ENCODE measurements at regions not wholly inside any gene's neighbourhood (a gene's known extent, or its start where the extent isn't known, plus 50 kb on each side); places are given as distances from the start of the nearest gene placed in this dataset.
"Not testable (repeated sequence)": the region's sequence is repeated elsewhere in the genome, so short reads cannot be mapped to it uniquely, and the experiment has no call there.

- WGBS: 99% methylated on average over 7 of the region's 7 CpGs
- no peaks in the 10 kb centered on the region for H3K9me3 ChIP-seq (ENCODE audit: control insufficient read depth in 2 of 2, insufficient read depth in 1 of 2, low read length in 1 of 2)
- no peak overlapping the region for H3K4me3 ChIP-seq (ENCODE audit: low read length in 2 of 2)
- no peak for DNase-seq (ENCODE audit: low read depth in 6 of 9, low spot score in 9 of 9)
- H3K27me3 ChIP-seq (ENCODE audit: control insufficient read depth in 2 of 2, insufficient read depth in 1 of 2, low read length in 1 of 2): no peaks in the 10 kb centered on the region
- peaks cover 0 to 14% of the 10 kb centered on the region in 2 donors for H3K4me1 ChIP-seq (ENCODE audit: control insufficient read depth in 2 of 2, insufficient read depth in 2 of 2, low read length in 2 of 2)
- H3K36me3 ChIP-seq (ENCODE audit: control insufficient read depth in 2 of 2, insufficient read depth in 2 of 2, low read length in 1 of 2): no peaks in the 10 kb centered on the region
- no peak overlapping the region for H3K27ac ChIP-seq (ENCODE audit: low read depth in 1 of 2, low read length in 1 of 2)
Measured at GRCh38 chr2:62407401-62407800, 98.6 kb downstream of the TMEM17 start.

GRCh38 chr2:62406573-62407043 lies 99.4 kb downstream of the TMEM17 start:
- Histone ChIP-seq H3K36me3 (ENCODE audit: control insufficient read depth in 2 of 2, insufficient read depth in 2 of 2, low read length in 1 of 2) (no peaks in the 10 kb centered on the region), H3K27ac (ENCODE audit: low read depth in 1 of 2, low read length in 1 of 2) (no peak overlapping the region), H3K9me3 (ENCODE audit: control insufficient read depth in 2 of 2, insufficient read depth in 1 of 2, low read length in 1 of 2) (no peaks in the 10 kb centered on the region), H3K4me1 (ENCODE audit: control insufficient read depth in 2 of 2, insufficient read depth in 2 of 2, low read length in 2 of 2) (peaks cover 0 to 9% of the 10 kb centered on the region in 2 donors), H3K27me3 (ENCODE audit: control insufficient read depth in 2 of 2, insufficient read depth in 1 of 2, low read length in 1 of 2) (no peaks in the 10 kb centered on the region), H3K4me3 (ENCODE audit: low read length in 2 of 2) (no peak overlapping the region)
- WGBS: 95% methylated on average over 3 of the region's 3 CpGs
- DNase-seq (ENCODE audit: low read depth in 6 of 9, low spot score in 9 of 9): no peak

GRCh38 chr2:62404913-62405312 lies 101.1 kb downstream of the TMEM17 start:
- Histone ChIP-seq H3K27ac (ENCODE audit: low read depth in 1 of 2, low read length in 1 of 2) (no peak overlapping the region), H3K9me3 (ENCODE audit: control insufficient read depth in 2 of 2, insufficient read depth in 1 of 2, low read length in 1 of 2) (no peaks in the 10 kb centered on the region), H3K4me1 (ENCODE audit: control insufficient read depth in 2 of 2, insufficient read depth in 2 of 2, low read length in 2 of 2) (no peaks in the 10 kb centered on the region), H3K4me3 (ENCODE audit: low read length in 2 of 2) (no peak overlapping the region), H3K36me3 (ENCODE audit: control insufficient read depth in 2 of 2, insufficient read depth in 2 of 2, low read length in 1 of 2) (no peaks in the 10 kb centered on the region), H3K27me3 (ENCODE audit: control insufficient read depth in 2 of 2, insufficient read depth in 1 of 2, low read length in 1 of 2) (no peaks in the 10 kb centered on the region)
- WGBS: 52% methylated on average over 5 of the region's 5 CpGs
- DNase-seq (ENCODE audit: low read depth in 6 of 9, low spot score in 9 of 9): no peak

GRCh38 chr2:62402156-62402555 lies 103.8 kb downstream of the TMEM17 start:
- Histone ChIP-seq H3K4me3 (ENCODE audit: low read length in 2 of 2) (no peak overlapping the region), H3K27me3 (ENCODE audit: control insufficient read depth in 2 of 2, insufficient read depth in 1 of 2, low read length in 1 of 2) (no peaks in the 10 kb centered on the region), H3K36me3 (ENCODE audit: control insufficient read depth in 2 of 2, insufficient read depth in 2 of 2, low read length in 1 of 2) (no peaks in the 10 kb centered on the region), H3K9me3 (ENCODE audit: control insufficient read depth in 2 of 2, insufficient read depth in 1 of 2, low read length in 1 of 2) (no peaks in the 10 kb centered on the region), H3K27ac (ENCODE audit: low read depth in 1 of 2, low read length in 1 of 2) (no peak overlapping the region), H3K4me1 (ENCODE audit: control insufficient read depth in 2 of 2, insufficient read depth in 2 of 2, low read length in 2 of 2) (no peaks in the 10 kb centered on the region)
- no peak for DNase-seq (ENCODE audit: low read depth in 6 of 9, low spot score in 9 of 9)
- 65% methylated on average over 3 of the region's 3 CpGs for WGBS

GRCh38 chr2:62398356-62398755 lies 107.6 kb downstream of the TMEM17 start:
- Histone ChIP-seq H3K9me3 (ENCODE audit: control insufficient read depth in 2 of 2, insufficient read depth in 1 of 2, low read length in 1 of 2) (no peaks in the 10 kb centered on the region), H3K4me3 (ENCODE audit: low read length in 2 of 2) (no peak overlapping the region), H3K4me1 (ENCODE audit: control insufficient read depth in 2 of 2, insufficient read depth in 2 of 2, low read length in 2 of 2) (no peaks in the 10 kb centered on the region), H3K36me3 (ENCODE audit: control insufficient read depth in 2 of 2, insufficient read depth in 2 of 2, low read length in 1 of 2) (no peaks in the 10 kb centered on the region), H3K27ac (ENCODE audit: low read depth in 1 of 2, low read length in 1 of 2) (no peak overlapping the region), H3K27me3 (ENCODE audit: control insufficient read depth in 2 of 2, insufficient read depth in 1 of 2, low read length in 1 of 2) (no peaks in the 10 kb centered on the region)
- WGBS: 29% methylated on average over 3 of the region's 3 CpGs
- DNase-seq (ENCODE audit: low read depth in 6 of 9, low spot score in 9 of 9): no peak

GRCh38 chr2:62396880-62397279 lies 109.1 kb downstream of the TMEM17 start:
- Histone ChIP-seq H3K27me3 (ENCODE audit: control insufficient read depth in 2 of 2, insufficient read depth in 1 of 2, low read length in 1 of 2) (no peaks in the 10 kb centered on the region), H3K9me3 (ENCODE audit: control insufficient read depth in 2 of 2, insufficient read depth in 1 of 2, low read length in 1 of 2) (no peaks in the 10 kb centered on the region), H3K4me3 (ENCODE audit: low read length in 2 of 2) (no peak overlapping the region), H3K27ac (ENCODE audit: low read depth in 1 of 2, low read length in 1 of 2) (no peak overlapping the region), H3K36me3 (ENCODE audit: control insufficient read depth in 2 of 2, insufficient read depth in 2 of 2, low read length in 1 of 2) (no peaks in the 10 kb centered on the region), H3K4me1 (ENCODE audit: control insufficient read depth in 2 of 2, insufficient read depth in 2 of 2, low read length in 2 of 2) (no peaks in the 10 kb centered on the region)
- no peak for DNase-seq (ENCODE audit: low read depth in 6 of 9, low spot score in 9 of 9)
- 56% methylated on average over 2 of the region's 2 CpGs for WGBS

- H3K27ac ChIP-seq (ENCODE audit: low read depth in 1 of 2, low read length in 1 of 2): no peak overlapping the region
- no peaks in the 10 kb centered on the region for H3K27me3 ChIP-seq (ENCODE audit: control insufficient read depth in 2 of 2, insufficient read depth in 1 of 2, low read length in 1 of 2)
- H3K4me1 ChIP-seq (ENCODE audit: control insufficient read depth in 2 of 2, insufficient read depth in 2 of 2, low read length in 2 of 2): no peaks in the 10 kb centered on the region
- WGBS: 95% methylated on average over 3 of the region's 3 CpGs
- no peaks in the 10 kb centered on the region for H3K9me3 ChIP-seq (ENCODE audit: control insufficient read depth in 2 of 2, insufficient read depth in 1 of 2, low read length in 1 of 2)
- H3K4me3 ChIP-seq (ENCODE audit: low read length in 2 of 2): no peak overlapping the region
- no peaks in the 10 kb centered on the region for H3K36me3 ChIP-seq (ENCODE audit: control insufficient read depth in 2 of 2, insufficient read depth in 2 of 2, low read length in 1 of 2)
- no peak for DNase-seq (ENCODE audit: low read depth in 6 of 9, low spot score in 9 of 9)
Measured at GRCh38 chr2:62393293-62393692, 112.7 kb downstream of the TMEM17 start.

- Histone ChIP-seq H3K27me3 (ENCODE audit: control insufficient read depth in 2 of 2, insufficient read depth in 1 of 2, low read length in 1 of 2) (no peaks in the 10 kb centered on the region), H3K4me1 (ENCODE audit: control insufficient read depth in 2 of 2, insufficient read depth in 2 of 2, low read length in 2 of 2) (no peaks in the 10 kb centered on the region), H3K27ac (ENCODE audit: low read depth in 1 of 2, low read length in 1 of 2) (no peak overlapping the region), H3K9me3 (ENCODE audit: control insufficient read depth in 2 of 2, insufficient read depth in 1 of 2, low read length in 1 of 2) (peaks cover 0 to under 1% of the 10 kb centered on the region in 2 donors), H3K4me3 (ENCODE audit: low read length in 2 of 2) (no peak overlapping the region), H3K36me3 (ENCODE audit: control insufficient read depth in 2 of 2, insufficient read depth in 2 of 2, low read length in 1 of 2) (no peaks in the 10 kb centered on the region)
- WGBS: 25% methylated on average over 1 of the region's 1 CpG
- DNase-seq (ENCODE audit: low read depth in 6 of 9, low spot score in 9 of 9): no peak
Measured at GRCh38 chr2:62391696-62392095, 114.3 kb downstream of the TMEM17 start.

GRCh38 chr2:62386378-62386777 lies 119.6 kb downstream of the TMEM17 start:
- H3K4me1 ChIP-seq (ENCODE audit: control insufficient read depth in 2 of 2, insufficient read depth in 2 of 2, low read length in 2 of 2); H3K36me3 ChIP-seq (ENCODE audit: control insufficient read depth in 2 of 2, insufficient read depth in 2 of 2, low read length in 1 of 2); H3K27ac ChIP-seq (ENCODE audit: low read depth in 1 of 2, low read length in 1 of 2); H3K9me3 ChIP-seq (ENCODE audit: control insufficient read depth in 2 of 2, insufficient read depth in 1 of 2, low read length in 1 of 2); DNase-seq (ENCODE audit: low read depth in 6 of 9, low spot score in 9 of 9); H3K27me3 ChIP-seq (ENCODE audit: control insufficient read depth in 2 of 2, insufficient read depth in 1 of 2, low read length in 1 of 2); H3K4me3 ChIP-seq (ENCODE audit: low read length in 2 of 2): not testable (repeated sequence)
- WGBS: 97% methylated on average over 2 of the region's 2 CpGs

- WGBS: 92% methylated on average over 5 of the region's 5 CpGs
- Histone ChIP-seq H3K27ac (ENCODE audit: low read depth in 1 of 2, low read length in 1 of 2) (no peak overlapping the region), H3K9me3 (ENCODE audit: control insufficient read depth in 2 of 2, insufficient read depth in 1 of 2, low read length in 1 of 2) (peaks cover 0 to 9% of the 10 kb centered on the region in 2 donors), H3K4me3 (ENCODE audit: low read length in 2 of 2) (no peak overlapping the region), H3K4me1 (ENCODE audit: control insufficient read depth in 2 of 2, insufficient read depth in 2 of 2, low read length in 2 of 2) (no peaks in the 10 kb centered on the region), H3K36me3 (ENCODE audit: control insufficient read depth in 2 of 2, insufficient read depth in 2 of 2, low read length in 1 of 2) (no peaks in the 10 kb centered on the region), H3K27me3 (ENCODE audit: control insufficient read depth in 2 of 2, insufficient read depth in 1 of 2, low read length in 1 of 2) (no peaks in the 10 kb centered on the region)
- no peak for DNase-seq (ENCODE audit: low read depth in 6 of 9, low spot score in 9 of 9)
Measured at GRCh38 chr2:62383846-62384245, 122.1 kb downstream of the TMEM17 start.

Measured in thymus (tissue), 11 donors.